HG03520 (cell line): ENCODE measurements at regions not wholly inside any gene's neighbourhood (a gene's known extent, or its start where the extent isn't known, plus 50 kb on each side); places are given as distances from the start of the nearest gene placed in this dataset.

Experiments used
- ATAC-seq: cut with Tn5 transposase; IDR thresholded peaks from one replicate; pipeline ENCODE4 v1.9.1; 2021; ENCODE audit warnings: mild to moderate bottlenecking, moderate library complexity; ENCODE audit not compliant: unreplicated experiment

DNA sequence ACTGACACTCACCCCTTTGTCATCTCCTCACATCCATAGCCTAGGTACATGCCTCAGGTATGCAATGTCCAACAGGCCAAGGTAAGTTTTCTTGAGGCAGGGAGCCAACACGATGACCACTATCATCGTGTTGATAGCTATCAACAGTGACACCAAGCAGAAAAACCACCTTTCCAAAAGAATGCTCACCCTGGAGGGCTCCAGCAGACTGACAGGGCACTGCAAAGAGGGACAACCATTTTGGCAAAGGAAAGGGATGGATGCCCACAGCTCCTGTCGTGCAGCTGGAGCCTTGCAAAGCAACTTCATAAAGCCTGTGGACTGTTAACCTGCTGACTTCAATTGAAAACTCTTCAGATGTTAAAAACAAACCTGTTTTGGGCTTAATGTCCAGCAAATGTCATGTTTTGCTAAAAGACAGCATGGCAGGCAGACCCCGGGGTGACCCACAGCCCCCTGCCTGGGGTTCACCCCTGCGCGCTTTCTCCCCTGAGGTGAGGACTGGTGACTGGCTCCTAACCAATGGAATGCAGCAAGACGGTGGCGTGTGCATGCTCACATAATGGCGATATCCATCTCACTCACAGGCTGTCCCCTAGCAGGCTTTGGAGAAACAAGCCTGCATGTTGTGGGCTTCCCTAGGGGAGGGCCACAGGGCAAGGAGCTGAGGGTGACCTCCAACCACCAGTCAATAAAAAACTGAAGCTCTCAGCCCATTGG is 293.8 kb downstream of the TCERG1L start:
- no peak for ATAC-seq

DNA sequence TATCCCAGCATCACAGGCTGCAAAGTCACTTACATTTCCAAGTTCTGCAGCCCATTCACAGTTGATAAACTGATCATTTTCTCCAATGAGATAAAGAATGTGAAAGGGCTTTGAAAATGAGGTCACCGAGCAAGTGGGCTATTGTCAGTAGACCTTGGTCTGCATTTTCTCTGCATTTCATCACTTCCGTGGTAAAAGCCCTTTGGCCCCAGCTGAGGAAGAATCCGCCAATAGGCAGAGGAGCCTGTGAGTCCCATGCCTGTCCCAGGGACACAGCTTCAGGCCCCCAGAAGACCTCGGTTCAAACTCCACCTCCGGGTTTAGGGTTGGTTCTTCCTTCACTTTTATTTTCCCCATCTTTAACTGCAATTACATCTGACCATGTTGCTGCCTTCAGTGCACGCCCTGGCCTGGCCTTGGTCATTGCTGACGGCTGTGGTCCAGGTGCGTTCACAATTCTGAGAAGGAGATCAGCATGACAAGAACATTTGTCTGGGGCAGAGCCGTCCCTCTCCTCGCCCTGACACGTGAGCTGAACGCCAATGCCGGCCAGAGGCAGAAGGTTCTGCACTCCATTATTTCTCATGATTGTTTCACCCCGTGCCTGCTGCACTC is 292.5 kb downstream of the TCERG1L start:
- no peak for ATAC-seq

- no peak for ATAC-seq
These were observed 291.8 kb downstream of the TCERG1L start for GRCh38 chr10:131019696-131020095.

GRCh38 chr10:131020775-131021174 is 290.7 kb downstream of the TCERG1L start:
- no peak for ATAC-seq

DNA sequence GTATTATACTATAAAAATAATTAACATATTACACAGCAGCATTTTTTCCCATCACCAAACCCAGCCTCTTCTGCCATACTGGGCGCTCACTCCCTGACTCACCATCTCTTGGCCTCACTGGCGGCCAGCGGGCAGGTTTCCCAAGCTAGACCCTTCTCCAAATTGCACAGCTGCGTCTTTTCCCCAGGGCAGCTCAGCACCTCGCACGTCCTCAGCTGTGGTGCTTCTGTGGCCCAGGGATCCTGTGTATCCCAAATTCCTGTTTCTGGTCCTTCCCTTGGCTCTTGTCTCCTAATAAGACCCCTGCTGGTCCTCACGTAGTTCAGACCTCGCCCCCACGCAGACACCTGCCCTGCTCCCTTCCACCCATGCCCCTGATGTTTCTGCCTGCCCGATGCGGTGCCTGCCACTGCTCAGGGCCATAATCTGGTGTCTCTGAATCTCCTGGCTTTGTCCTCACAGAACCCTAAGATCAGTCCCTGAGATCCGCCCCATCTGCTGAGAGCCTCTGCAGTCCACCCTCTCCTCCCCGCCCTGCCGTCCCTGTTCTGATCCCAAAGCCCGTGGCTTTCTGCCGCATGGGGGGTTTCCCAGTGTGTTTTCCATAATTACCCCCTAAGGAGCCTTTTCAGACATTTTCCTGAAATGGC is 290.1 kb downstream of the TCERG1L start:
- no peak for ATAC-seq

- no peak for ATAC-seq
These were observed 289.6 kb downstream of the TCERG1L start for GRCh38 chr10:131021969-131022368.

GRCh38 chr10:131022369-131022768 is 289.2 kb downstream of the TCERG1L start:
- no peak for ATAC-seq

- no peak for ATAC-seq
These were observed 288.5 kb downstream of the TCERG1L start for GRCh38 chr10:131022981-131023380.

GRCh38 chr10:131024259-131025131 is 287.0 kb downstream of the TCERG1L start:
- ATAC-seq, result no peak

DNA sequence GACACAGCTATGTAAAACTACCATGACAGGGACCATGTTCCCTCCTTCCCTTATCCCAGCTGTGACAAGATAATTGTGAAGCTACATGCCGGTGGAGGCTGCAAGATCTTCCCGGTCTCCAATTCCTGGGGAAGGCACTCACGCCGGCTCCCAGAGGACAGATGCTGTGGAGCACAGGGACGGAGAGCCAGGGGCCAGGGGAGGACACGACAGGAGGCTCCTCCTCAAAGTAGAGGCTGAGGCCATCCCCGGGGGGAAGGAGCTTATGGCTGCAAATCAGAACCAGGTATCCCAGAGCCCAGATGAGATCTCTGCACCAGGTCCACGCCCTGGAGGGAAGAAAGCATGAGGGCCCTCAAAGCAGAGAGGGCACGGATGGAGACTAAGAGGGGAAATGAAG is 286.2 kb downstream of the TCERG1L start:
- ATAC-seq, result no peak

GRCh38 chr10:131027256-131027655 is 284.3 kb downstream of the TCERG1L start:
- no peak for ATAC-seq

GRCh38 chr10:131031346-131031745 is 280.2 kb downstream of the TCERG1L start:
- ATAC-seq, result no peak

DNA sequence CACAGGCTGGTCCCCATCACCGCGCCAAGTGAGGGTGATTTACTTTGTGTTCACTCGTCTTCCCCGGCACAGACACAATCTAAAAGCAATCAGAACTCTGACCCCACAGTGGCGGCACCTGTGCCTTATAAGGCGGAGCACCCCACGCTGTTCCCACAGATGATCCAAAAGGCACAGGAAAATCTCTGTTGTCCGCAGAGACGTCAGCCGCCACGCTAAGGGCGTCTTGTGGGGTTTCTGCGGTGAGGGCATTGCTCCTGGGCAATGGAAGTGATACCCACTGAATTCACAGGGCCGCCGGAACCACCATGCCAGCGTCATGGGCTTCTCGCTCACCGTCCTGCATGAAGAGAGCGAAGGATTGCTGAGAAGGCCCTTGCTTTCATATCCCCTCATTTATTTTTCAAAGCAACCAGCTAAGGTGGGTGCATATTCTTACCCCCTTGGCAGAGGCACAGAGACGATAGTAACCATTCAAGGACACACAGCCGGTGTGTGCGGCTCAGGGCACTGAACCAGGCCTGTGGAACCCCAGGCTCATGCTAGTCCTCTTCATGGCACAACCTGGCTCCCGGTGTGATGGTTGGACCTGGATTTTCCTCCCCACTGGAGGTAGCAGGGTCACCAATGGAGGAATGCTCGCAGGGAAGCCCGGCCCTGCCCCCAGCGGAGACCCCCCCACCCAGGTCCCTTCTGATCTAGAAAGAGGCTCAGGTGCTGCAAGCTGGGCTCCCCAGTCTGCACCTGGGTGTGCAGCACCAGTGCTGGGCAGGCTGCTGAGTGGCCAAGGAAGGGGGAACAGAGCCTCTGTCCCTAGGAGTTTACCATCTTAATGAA is 279.0 kb downstream of the TCERG1L start:
- ATAC-seq, result no peak

DNA sequence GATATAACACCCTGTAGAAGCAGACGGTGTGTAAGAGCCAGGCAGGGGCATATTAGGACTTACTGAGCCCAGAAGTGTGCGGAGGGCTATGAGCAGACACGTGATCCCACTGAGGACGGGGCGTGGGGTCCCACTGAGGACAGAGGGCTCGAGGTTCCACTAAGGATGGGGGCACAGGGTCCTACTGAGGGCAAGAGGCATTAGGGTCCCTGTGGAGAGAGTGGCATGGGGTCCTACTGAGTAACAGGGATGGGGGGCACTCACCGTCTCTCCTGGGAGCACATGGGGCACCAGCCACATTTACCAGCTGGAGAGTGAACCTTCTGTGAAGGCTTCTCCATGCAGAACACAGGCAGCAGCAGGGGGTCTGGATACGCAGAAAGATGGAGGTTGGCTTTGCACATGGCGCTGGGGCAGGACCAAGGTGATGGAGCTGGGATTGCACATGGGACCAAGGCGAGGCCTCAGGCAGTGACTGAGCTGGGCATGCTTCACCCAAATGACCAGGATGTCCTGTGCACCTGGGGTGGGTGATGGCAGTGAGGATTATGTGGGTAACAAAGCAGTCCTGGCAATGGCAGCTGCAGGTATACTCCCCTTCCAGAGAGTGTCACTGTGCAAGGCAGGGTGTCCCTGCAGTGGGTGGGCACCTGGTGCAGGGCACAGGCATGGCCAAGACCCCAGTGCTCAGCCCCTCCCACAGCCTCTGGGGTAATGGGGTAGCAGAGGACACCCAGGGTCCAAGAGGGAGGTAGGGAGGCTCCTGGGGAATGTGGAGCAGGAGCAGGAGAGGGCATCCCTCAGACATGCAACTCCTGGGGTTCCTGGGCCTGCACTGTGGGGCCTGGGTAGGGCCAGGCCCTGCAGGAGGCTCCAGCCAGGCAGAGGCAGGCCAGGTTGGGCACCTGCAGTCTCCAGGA is 278.1 kb downstream of the TCERG1L start:
- ATAC-seq, result no peak

DNA sequence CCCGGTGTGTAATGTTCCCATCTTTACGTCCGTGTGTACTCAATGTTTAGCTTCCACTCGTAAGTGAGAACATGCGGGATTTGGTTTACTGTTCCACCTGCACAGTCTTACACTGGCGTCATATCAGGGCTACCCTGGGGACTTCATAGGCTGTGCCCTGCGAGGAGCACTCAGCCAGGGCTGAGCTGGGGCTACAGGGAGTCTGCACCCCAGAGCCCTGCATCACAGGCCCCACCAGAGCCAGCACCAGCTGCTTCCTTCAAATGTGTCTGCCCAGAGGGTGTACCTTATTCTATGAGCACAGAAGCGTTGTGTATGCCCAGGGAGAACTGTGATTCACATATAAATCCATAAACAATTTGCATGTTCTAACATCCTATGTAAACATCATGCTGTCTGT is 277.1 kb downstream of the TCERG1L start:
- ATAC-seq, result no peak

- no peak for ATAC-seq
These were observed 275.7 kb downstream of the TCERG1L start for GRCh38 chr10:131035779-131036178.

- no peak for ATAC-seq
These were observed 273.5 kb downstream of the TCERG1L start for GRCh38 chr10:131038056-131038455.

DNA sequence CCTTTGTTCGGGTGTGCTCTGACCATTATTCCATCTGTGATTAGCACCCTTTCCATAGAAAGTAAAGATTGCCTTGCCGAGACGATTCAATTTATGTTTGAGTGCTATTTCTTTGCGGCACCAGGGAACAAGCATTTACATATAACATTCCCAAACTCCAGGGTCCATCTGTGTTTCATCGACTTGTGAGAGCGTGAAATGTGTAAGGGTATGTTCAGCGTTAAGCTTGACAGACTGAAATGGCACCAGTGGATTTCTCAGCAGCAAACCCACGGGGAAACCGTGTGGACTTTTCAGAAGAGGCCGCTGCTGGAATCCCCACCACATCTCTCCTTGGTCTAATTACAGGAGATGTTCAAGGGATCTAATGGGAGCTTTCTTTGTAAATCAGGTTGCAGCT is 270.5 kb downstream of the TCERG1L start:
- ATAC-seq, result no peak

- no peak for ATAC-seq
These were observed 270.1 kb downstream of the TCERG1L start for GRCh38 chr10:131041441-131041840.
